ENCODE measurements at regions not wholly inside any gene's neighbourhood (a gene's known extent, or its start where the extent isn't known, plus 50 kb on each side); places are given as distances from the start of the nearest gene placed in this dataset.

GRCh38 chr12:58248599-58248998 lies 307.2 kb downstream of the ATP23 start:
- no peaks in the 10 kb centered on the region for H3K9me2 ChIP-seq (replicated peaks; ENCODE audit: insufficient read depth, low read length)
- no peak overlapping the region for H3K9ac ChIP-seq (ENCODE audit: low read length)
- no peaks in the 10 kb centered on the region for H3K4me1 ChIP-seq (ENCODE audit: low read length)
- no peaks in the 10 kb centered on the region for H4K20me1 ChIP-seq (ENCODE audit: insufficient read depth, low read depth, low read length)
- no peak for DNase-seq
- no peaks in the 10 kb centered on the region for H3K27me3 ChIP-seq (ENCODE audit: low read length)
- H2AFZ ChIP-seq (ENCODE audit: low read length), result no peak overlapping the region; the same call in 1 of the 2 replicates
- no peaks in the 10 kb centered on the region for H3K36me3 ChIP-seq (ENCODE audit: insufficient read depth, low read length)
- H3K4me3 ChIP-seq (ENCODE audit: low read length), result no peak overlapping the region
- H3K9me3 ChIP-seq (ENCODE audit: low read length), result no peaks in the 10 kb centered on the region
- no peaks in the 10 kb centered on the region for H3K79me2 ChIP-seq (ENCODE audit: low read length)
- H3K27ac ChIP-seq (ENCODE audit: low read length), result no peak overlapping the region
- H3K4me2 ChIP-seq (ENCODE audit: low read depth, low read length, poor library complexity, severe bottlenecking), result no peak overlapping the region

- no peaks in the 10 kb centered on the region for H3K27me3 ChIP-seq (ENCODE audit: low read length)
- no peak overlapping the region for H3K4me3 ChIP-seq (ENCODE audit: low read length)
- H3K79me2 ChIP-seq (ENCODE audit: low read length), result no peaks in the 10 kb centered on the region
These were observed 308.2 kb downstream of the ATP23 start for GRCh38 chr12:58249610-58250009.

GRCh38 chr12:58250077-58250476 lies 308.7 kb downstream of the ATP23 start:
- no peaks in the 10 kb centered on the region for H3K79me2 ChIP-seq (ENCODE audit: low read length)
- no peak overlapping the region for H2AFZ ChIP-seq (ENCODE audit: low read length)
- H3K9me3 ChIP-seq (ENCODE audit: low read length), result no peaks in the 10 kb centered on the region
- no peak overlapping the region for H3K4me3 ChIP-seq (ENCODE audit: low read length)
- no peak overlapping the region for H3K4me2 ChIP-seq (ENCODE audit: low read depth, low read length, poor library complexity, severe bottlenecking)
- no peaks in the 10 kb centered on the region for H3K9me2 ChIP-seq (replicated peaks; ENCODE audit: insufficient read depth, low read length)
- no peak for DNase-seq
- H3K4me1 ChIP-seq (ENCODE audit: low read length), result no peaks in the 10 kb centered on the region
- no peak overlapping the region for H3K27ac ChIP-seq (ENCODE audit: low read length)
- H3K36me3 ChIP-seq (ENCODE audit: insufficient read depth, low read length), result no peaks in the 10 kb centered on the region
- H4K20me1 ChIP-seq (ENCODE audit: insufficient read depth, low read depth, low read length), result no peaks in the 10 kb centered on the region
- no peak overlapping the region for H3K9ac ChIP-seq (ENCODE audit: low read length)
- H3K27me3 ChIP-seq (ENCODE audit: low read length), result no peaks in the 10 kb centered on the region

More at GRCh38 chr12:58249610-58250009, 308.2 kb downstream of the ATP23 start:
- Histone ChIP-seq H3K36me3 (ENCODE audit: insufficient read depth, low read length) (no peaks in the 10 kb centered on the region), H4K20me1 (ENCODE audit: insufficient read depth, low read depth, low read length) (no peaks in the 10 kb centered on the region), H3K9me3 (ENCODE audit: low read length) (no peaks in the 10 kb centered on the region), H3K9ac (ENCODE audit: low read length) (no peak overlapping the region), H3K9me2 (replicated peaks; ENCODE audit: insufficient read depth, low read length) (no peaks in the 10 kb centered on the region), H3K27ac (ENCODE audit: low read length) (no peak overlapping the region), H3K4me2 (ENCODE audit: low read depth, low read length, poor library complexity, severe bottlenecking) (no peak overlapping the region), H2AFZ (ENCODE audit: low read length) (no peak overlapping the region), H3K4me1 (ENCODE audit: low read length) (no peaks in the 10 kb centered on the region)
- no peak for DNase-seq

- Histone ChIP-seq H3K27ac (ENCODE audit: low read length) (no peak overlapping the region), H3K27me3 (ENCODE audit: low read length) (no peaks in the 10 kb centered on the region), H2AFZ (ENCODE audit: low read length) (no peak overlapping the region), H4K20me1 (ENCODE audit: insufficient read depth, low read depth, low read length) (no peaks in the 10 kb centered on the region), H3K79me2 (ENCODE audit: low read length) (no peaks in the 10 kb centered on the region), H3K4me1 (ENCODE audit: low read length) (no peaks in the 10 kb centered on the region), H3K9me2 (replicated peaks; ENCODE audit: insufficient read depth, low read length) (no peaks in the 10 kb centered on the region), H3K4me2 (ENCODE audit: low read depth, low read length, poor library complexity, severe bottlenecking) (no peak overlapping the region), H3K36me3 (ENCODE audit: insufficient read depth, low read length) (no peaks in the 10 kb centered on the region), H3K9me3 (ENCODE audit: low read length) (no peaks in the 10 kb centered on the region), H3K9ac (ENCODE audit: low read length) (no peak overlapping the region), H3K4me3 (ENCODE audit: low read length) (no peak overlapping the region)
- no peak for DNase-seq
These were observed 311.5 kb downstream of the ATP23 start for GRCh38 chr12:58252914-58253313.

GRCh38 chr12:58253663-58254062 lies 312.3 kb downstream of the ATP23 start:
- Histone ChIP-seq H3K9me2 (replicated peaks; ENCODE audit: insufficient read depth, low read length) (no peaks in the 10 kb centered on the region), H4K20me1 (ENCODE audit: insufficient read depth, low read depth, low read length) (no peaks in the 10 kb centered on the region), H3K79me2 (ENCODE audit: low read length) (no peaks in the 10 kb centered on the region), H2AFZ (ENCODE audit: low read length) (no peak overlapping the region), H3K4me3 (ENCODE audit: low read length) (no peak overlapping the region), H3K4me1 (ENCODE audit: low read length) (no peaks in the 10 kb centered on the region), H3K27ac (ENCODE audit: low read length) (no peak overlapping the region), H3K27me3 (ENCODE audit: low read length) (no peaks in the 10 kb centered on the region), H3K9me3 (ENCODE audit: low read length) (no peaks in the 10 kb centered on the region), H3K4me2 (ENCODE audit: low read depth, low read length, poor library complexity, severe bottlenecking) (no peak overlapping the region), H3K9ac (ENCODE audit: low read length) (no peak overlapping the region), H3K36me3 (ENCODE audit: insufficient read depth, low read length) (no peaks in the 10 kb centered on the region)
- no peak for DNase-seq

- Histone ChIP-seq H3K27me3 (ENCODE audit: low read length) (no peaks in the 10 kb centered on the region), H2AFZ (ENCODE audit: low read length) (no peak overlapping the region), H3K9me3 (ENCODE audit: low read length) (no peaks in the 10 kb centered on the region), H4K20me1 (ENCODE audit: insufficient read depth, low read depth, low read length) (no peaks in the 10 kb centered on the region), H3K4me1 (ENCODE audit: low read length) (no peaks in the 10 kb centered on the region), H3K36me3 (ENCODE audit: insufficient read depth, low read length) (no peaks in the 10 kb centered on the region), H3K79me2 (ENCODE audit: low read length) (no peaks in the 10 kb centered on the region), H3K4me2 (ENCODE audit: low read depth, low read length, poor library complexity, severe bottlenecking) (no peak overlapping the region), H3K27ac (ENCODE audit: low read length) (no peak overlapping the region), H3K4me3 (ENCODE audit: low read length) (no peak overlapping the region), H3K9me2 (replicated peaks; ENCODE audit: insufficient read depth, low read length) (no peaks in the 10 kb centered on the region), H3K9ac (ENCODE audit: low read length) (no peak overlapping the region)
- no peak for DNase-seq
These were observed 313.2 kb downstream of the ATP23 start for GRCh38 chr12:58254463-58255100.

GRCh38 chr12:58262796-58263195 lies 321.4 kb downstream of the ATP23 start:
- Histone ChIP-seq H3K4me2 (ENCODE audit: low read depth, low read length, poor library complexity, severe bottlenecking) (no peak overlapping the region), H3K4me3 (ENCODE audit: low read length) (no peak overlapping the region), H4K20me1 (ENCODE audit: insufficient read depth, low read depth, low read length) (no peaks in the 10 kb centered on the region), H3K36me3 (ENCODE audit: insufficient read depth, low read length) (no peaks in the 10 kb centered on the region), H3K4me1 (ENCODE audit: low read length) (no peaks in the 10 kb centered on the region), H3K27ac (ENCODE audit: low read length) (no peak overlapping the region), H3K9me2 (replicated peaks; ENCODE audit: insufficient read depth, low read length) (no peaks in the 10 kb centered on the region), H3K27me3 (ENCODE audit: low read length) (no peaks in the 10 kb centered on the region), H3K9ac (ENCODE audit: low read length) (no peak overlapping the region), H3K79me2 (ENCODE audit: low read length) (no peaks in the 10 kb centered on the region), H2AFZ (ENCODE audit: low read length) (no peak overlapping the region), H3K9me3 (ENCODE audit: low read length) (no peaks in the 10 kb centered on the region)
- DNase-seq, result no peak

- Histone ChIP-seq H4K20me1 (ENCODE audit: insufficient read depth, low read depth, low read length) (no peaks in the 10 kb centered on the region), H3K9me3 (ENCODE audit: low read length) (no peaks in the 10 kb centered on the region), H3K9me2 (replicated peaks; ENCODE audit: insufficient read depth, low read length) (no peaks in the 10 kb centered on the region), H3K4me2 (ENCODE audit: low read depth, low read length, poor library complexity, severe bottlenecking) (no peak overlapping the region), H3K9ac (ENCODE audit: low read length) (no peak overlapping the region), H3K4me3 (ENCODE audit: low read length) (no peak overlapping the region), H3K4me1 (ENCODE audit: low read length) (no peaks in the 10 kb centered on the region), H3K27ac (ENCODE audit: low read length) (no peak overlapping the region), H2AFZ (ENCODE audit: low read length) (no peak overlapping the region), H3K36me3 (ENCODE audit: insufficient read depth, low read length) (no peaks in the 10 kb centered on the region), H3K27me3 (ENCODE audit: low read length) (no peaks in the 10 kb centered on the region), H3K79me2 (ENCODE audit: low read length) (no peaks in the 10 kb centered on the region)
- DNase-seq, result no peak
These were observed 322.4 kb downstream of the ATP23 start for GRCh38 chr12:58263816-58264215.
